MM.1S (cell line): ENCODE measurements at regions not wholly inside any gene's neighbourhood (a gene's known extent, or its start where the extent isn't known, plus 50 kb on each side); places are given as distances from the start of the nearest gene placed in this dataset.

Experiments
- CTCF ChIP-seq: fragments of 300-600 bp; sonication (generic); IDR thresholded peaks from 2 replicates; pipeline ENCODE4 v1.5.1; 2016; ENCODE audit warnings: antibody characterized with exemption, low read length, mixed read lengths
- EZH2 ChIP-seq: fragments of 300-600 bp; sonication (generic); optimal IDR thresholded peaks from 2 replicates; pipeline ENCODE3; 2017; ENCODE audit warnings: low read depth, mild to moderate bottlenecking, antibody characterized with exemption, low read length, mixed read lengths
- EZH2phosphoT487 ChIP-seq: fragments of 300-600 bp; sonication (generic); IDR thresholded peaks from 2 replicates; pipeline ENCODE4 v1.6.1; 2018; ENCODE audit warnings: antibody characterized with exemption, low read length

- no peak for TF ChIP-seq CTCF
- TF ChIP-seq EZH2: no peak
- no peak for TF ChIP-seq EZH2phosphoT487
Observed at GRCh38 chr18:40915724-40916123, 1039.3 kb upstream of the PIK3C3 start.
